AG08396 (cell line): ENCODE measurements at regions not wholly inside any gene's neighbourhood (a gene's known extent, or its start where the extent isn't known, plus 50 kb on each side); places are given as distances from the start of the nearest gene placed in this dataset.

Source experiments
- DNase-seq: peaks from one replicate; pipeline ENCODE4 v3.0.0; 2012; ENCODE audit warnings: low spot score, mixed read lengths

DNA sequence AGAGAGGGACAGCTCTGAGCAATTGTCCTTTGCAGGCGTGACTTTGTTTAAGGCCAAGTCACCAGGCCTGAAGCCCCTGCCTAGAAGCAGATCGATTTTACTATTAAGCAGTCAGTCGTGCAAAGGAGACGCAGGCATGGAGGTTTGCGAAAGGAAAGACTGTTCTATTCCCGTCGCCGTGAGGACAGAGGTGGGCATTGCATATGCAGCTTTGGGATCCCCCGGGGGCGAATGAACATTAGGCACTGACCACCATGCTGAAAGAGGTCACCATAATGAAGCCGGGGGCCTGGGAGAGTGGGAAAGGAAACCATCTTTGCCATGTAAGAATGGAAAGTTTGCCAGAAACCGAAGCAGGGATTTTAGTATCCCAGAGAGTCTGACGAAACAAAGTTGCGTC is 231.6 kb downstream of the BCL11A start:
- no peak for DNase-seq

DNA sequence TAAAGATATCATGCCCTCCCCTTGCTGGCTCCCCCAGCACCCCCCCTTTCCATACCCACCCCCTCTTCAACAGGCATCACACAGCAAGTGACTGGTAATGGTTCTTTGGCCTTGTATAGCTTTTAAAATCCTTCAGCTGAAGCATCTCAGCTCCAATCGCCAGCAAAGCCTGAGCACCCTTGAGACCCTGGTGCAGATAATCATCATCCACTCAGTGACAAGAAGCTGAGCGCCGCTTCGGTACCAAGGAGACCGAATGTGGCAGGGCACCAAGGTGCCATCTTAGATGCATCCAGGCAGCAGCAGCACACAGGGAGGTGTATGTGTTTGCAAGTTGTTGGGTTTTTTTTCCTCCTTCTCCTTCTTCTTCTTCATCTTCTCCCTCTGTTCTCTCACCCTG is 232.7 kb downstream of the BCL11A start:
- no peak for DNase-seq

DNA sequence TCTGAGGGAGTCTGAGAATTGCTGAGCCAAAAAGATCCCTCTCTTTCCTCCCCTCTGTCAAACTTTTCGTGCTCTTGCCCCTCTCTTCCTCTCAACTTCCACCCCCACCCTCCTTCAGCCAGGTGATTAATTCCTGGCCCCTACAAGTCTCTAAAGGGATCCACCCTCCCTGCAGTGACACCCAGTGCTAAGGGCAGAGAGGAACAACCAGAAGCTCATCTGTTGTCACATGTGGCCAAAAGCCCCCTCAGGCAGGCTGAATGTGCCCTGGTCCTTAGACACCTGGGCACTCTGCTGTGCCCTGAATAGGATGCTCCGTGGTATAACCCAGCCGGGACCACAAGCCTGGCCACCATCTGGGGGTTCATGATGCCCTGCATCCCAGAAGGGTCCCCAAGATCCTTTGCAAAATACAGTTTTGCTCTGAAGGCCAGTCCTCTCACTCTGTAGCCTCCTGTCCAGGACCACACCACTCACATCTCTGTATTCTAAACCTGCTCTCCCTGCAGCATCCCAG is 234.4 kb downstream of the BCL11A start:
- no peak for DNase-seq

DNA sequence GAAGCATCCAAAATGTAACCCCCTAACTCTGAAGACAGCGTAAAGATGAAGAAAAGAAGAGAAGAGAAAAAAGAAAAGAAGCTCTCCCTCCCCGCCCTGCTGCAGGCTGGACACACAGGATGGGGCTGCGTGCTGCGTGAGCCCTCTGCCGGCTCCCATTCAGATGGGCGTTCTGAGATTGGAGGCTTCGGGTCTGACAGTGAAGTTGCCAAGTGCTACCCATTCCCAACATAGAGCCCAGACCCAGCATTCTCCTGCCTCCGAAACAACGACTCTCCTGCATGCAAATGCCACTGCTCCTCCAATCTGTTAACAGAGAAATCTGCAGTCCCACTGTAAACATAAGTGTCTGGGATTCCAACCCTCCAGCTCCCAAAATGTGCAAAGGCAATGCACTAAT is 234.9 kb downstream of the BCL11A start:
- DNase-seq = no peak

DNA sequence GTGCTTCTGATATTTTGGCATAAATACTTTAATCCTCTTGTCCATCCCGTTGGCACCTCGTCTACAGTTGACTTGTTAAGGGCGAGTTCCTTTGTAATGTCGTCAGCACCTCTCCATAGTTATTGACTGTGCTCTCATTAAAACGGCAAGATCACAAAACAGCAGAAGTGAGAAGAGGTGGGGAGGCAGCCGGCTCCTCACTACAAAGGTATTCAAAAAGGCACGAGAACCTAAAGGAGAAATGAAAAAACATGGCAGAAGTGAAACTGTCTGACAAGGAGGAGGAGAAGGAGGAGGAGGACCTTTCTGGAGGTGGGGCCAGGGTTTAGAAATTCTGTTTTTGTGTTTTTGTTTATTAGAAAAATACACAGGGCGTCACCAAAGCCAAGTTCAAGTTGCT is 235.6 kb downstream of the BCL11A start:
- DNase-seq = no peak

DNA sequence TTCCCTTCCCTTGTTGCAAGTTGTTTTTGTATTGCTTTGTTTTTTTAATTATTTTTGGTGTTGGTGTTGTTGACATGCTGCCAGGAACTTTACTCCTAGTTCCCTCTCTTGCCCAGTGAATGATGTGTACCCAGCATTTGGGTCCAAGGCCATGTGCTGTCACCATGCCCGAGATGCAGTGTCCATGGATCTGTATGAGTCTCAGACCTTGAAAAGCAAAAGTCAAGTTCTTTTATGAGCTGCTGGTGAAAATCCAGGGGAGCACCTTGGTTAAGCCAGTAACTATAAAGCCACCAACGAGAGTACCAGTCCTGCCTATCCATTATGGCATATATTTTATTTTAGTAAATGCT is 236.4 kb downstream of the BCL11A start:
- DNase-seq = no peak

DNA sequence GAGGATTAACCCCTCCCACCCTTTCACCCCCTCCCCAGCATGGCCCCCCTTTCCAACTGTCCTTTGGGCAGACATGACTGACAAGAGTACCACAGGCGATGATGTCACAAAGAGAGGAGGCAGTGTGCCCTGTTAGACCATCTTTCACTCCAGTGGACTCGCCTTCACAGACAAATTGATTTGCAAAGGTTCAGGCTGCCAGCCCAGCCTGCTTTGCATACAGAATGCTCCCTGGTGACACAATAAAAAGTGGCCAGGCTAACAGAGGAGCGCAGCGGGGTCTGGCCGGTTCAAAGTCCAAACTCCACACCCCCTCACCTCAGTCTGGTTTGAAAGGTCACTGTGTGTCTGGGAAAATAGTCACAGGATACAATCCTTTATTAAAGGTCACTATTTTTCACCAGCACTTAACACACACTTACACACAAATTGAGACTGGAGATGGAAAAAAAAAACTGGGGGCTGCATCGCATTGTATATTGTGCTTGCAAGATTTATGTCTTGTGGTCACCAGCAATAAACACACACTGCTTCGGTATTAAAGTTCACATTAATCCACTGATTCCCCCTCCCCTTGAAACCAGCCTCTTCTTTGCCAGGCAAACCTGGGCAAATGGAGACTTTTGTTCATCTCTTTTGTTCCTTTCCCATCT is 236.9 kb downstream of the BCL11A start:
- no peak for DNase-seq

DNA sequence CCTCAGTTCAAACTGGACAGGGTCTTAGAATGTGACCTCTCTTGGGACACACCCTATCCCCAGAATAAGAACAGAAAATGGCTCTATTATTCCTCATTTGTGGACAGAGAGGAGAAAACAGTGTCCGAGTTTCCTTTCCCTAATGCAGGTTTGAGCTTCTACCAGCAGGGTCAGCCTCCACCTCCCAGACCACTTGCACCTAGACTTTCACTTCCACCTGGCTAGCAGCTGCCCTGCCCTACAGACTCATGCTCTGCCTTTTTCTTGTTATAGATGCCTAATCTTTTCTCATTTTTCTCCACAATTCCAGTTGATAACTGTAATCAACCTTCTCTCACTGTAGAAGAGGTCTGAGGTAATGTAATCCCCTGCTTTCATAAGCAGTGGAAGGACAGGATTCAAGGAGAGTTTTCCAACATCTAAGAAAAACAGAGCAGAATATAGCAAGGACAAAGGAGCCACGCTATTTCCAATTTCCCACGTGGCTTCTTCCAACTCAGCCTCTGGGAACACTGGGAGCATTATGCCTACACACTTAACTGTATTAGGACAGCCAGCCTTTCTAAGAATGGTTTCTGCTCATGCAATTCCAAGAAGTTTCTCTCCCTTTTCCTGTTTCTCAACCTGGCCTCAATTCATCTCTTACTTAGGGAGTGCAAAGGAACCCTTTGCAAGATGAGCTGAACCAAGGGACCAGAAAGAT is 239.8 kb downstream of the BCL11A start:
- DNase-seq = no peak

DNA sequence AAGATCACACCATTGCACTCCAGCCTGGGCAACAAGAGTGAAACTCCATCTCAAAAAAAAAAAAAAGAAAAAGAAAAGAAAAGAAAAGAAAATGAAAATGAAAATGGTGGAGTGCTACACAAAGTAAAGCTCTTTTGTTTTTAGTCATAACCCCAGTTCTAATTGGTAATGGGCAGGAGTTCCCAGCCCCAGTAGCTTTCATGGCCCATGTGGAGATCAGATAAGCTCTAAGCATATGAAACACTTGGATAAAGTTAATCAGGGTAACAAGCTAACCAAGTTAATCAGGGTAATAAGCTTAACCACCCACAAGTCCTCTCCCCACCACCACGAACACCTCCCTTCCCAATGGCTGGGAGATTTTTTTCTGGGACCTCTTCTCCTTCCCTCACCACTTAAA is 240.8 kb downstream of the BCL11A start:
- DNase-seq = no peak

DNA sequence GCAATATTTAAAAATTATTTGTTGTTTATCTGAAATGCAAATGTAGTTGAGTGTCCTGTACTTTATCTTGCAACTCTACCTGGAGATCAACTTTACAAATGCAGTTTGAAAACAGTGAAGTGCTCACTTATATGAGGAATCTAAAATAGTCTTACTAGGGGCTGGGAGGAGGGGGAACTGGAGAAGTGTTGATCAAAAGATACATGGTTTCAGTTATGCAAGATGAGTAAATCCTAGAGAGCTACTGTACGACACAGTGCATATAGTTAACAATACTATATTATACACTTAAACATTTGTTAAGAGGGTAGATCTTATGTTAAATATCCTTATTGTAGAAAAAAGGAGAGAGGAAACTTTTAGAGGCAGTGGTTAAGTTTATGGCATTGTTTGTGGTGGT is 241.9 kb downstream of the BCL11A start:
- no peak for DNase-seq

DNA sequence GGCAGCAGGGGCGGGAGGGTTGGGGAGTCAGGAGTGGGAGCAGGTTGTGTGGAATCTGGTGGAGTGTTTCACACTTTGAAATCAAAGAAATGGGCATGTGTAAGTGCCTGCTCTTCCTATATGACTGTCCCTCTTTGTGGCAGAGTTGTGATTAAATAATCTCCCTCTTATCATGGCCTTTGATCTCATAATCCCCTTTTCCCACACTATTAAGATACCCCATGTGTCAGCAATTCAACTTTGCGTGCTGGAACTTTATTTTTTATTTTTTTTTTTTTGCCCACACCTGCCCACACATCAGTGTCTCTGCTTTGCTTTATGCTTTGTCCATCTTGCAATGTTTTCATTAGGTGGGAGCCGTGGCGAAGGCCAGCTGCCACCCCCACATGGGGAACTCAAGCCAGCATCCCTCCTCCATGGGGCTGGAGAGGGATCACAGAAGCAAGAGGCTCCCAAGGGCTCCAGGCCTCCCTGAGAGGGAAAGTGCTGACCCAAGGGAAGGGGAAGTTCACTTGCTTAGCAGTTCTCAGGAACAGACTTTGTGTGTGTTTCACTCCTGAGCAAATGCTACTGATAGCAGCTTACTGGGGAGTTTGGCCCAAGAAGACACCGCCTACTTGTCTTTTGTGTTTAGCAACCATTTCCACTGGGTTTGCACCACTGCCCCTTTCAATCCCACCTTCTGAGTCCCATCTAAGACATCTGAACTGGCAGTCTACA is 243.4 kb downstream of the BCL11A start:
- DNase-seq = no peak

DNA sequence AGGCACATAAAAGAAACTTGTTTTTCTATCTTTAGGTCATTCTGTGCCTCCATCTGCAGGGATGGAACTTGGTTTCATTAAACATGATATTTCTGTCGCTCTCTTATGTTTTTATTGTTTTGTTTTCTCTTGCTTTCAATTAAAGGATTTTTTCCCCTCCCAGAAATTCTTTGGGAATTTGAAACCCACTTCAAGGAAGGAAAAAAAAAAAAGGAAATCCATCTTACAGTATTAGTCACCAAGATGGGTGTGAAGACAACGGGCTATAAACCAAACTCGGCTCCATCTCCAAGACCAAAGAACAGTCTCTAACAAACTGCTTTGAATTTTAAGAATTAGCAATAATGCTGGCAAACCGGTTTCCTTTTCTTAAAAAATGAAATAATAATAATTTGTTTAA is 244.1 kb downstream of the BCL11A start:
- no peak for DNase-seq

DNA sequence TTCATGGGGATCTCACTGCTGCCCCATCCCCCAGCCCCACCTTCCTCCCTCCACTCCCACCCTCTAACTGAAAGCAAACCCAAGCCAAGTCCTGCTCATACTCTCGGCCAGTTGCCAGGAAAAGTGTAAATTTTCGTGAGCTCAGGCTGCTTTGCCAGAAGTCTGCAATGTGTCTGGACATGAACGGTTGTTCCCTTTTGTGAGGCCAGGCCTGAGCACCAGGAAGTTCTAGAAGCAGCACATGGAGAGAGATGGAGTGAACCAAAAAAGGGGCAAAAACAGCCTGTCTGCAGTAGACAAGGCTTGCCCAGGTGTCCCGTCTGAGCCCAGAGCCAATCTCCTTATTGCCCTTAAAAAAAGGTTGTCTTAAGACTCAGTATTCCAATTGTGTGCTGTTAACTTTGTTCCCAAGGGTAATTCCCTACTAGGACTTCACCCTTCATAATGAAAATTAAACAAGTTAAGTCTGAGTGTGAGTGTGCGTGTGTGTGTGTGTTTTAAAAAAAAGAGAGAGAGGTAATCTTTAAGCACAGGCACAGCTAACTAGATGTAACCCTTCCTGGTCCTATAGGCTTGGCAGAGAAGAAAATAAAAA is 247.1 kb downstream of the BCL11A start:
- DNase-seq = no peak

DNA sequence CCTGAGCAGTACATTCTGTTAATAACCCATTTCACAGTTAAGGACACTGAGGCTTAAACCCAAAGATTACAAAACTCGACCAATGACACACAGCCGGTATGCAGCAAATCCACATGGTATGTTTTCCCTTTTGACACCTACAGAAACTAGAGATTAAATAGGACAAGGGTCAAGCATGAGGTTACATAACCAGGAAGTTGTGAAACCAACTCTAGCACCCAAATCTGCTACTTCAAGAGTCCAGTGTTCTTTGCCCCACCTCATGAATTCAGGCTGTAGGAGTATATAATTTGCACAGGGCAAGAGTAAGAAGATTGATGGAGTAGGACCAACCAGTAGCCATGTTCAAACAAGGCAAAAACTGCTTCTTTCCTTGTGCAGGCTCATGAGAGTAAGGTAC is 249.8 kb downstream of the BCL11A start:
- no peak for DNase-seq

DNA sequence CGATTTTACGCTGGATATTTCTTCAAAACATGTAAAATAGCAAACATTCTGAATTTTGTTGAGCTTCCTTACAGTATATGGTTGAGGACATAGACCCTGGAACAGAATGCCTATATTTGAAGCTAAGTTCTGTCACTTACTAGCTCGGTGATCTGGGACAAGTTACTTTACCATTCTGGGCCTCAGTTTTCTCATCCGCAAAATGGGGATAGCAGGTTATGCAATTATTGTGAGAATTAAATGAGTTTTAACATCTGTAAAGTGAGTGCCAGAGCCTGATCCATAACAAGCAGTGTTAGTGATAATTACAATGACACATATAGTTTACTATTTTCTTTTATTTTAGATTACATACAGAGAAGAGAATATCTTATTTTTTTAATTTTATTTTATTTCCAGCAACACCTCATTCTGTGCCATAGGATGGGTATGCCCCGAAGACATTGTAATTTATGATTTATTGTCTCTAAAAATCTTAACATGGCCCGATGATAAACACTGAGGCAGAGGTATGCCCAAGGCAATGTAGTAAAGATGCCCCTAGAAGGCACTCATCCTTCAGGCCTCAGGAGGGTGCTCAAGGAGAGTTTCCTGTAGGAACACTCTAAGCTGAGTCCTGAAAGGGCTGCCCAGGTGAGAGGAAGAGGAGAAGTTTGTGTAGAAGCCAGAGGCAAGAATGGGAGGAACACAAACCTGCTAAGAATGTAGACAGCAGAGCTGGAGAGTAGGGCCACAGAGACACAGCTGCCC is 250.9 kb downstream of the BCL11A start:
- DNase-seq = no peak

DNA sequence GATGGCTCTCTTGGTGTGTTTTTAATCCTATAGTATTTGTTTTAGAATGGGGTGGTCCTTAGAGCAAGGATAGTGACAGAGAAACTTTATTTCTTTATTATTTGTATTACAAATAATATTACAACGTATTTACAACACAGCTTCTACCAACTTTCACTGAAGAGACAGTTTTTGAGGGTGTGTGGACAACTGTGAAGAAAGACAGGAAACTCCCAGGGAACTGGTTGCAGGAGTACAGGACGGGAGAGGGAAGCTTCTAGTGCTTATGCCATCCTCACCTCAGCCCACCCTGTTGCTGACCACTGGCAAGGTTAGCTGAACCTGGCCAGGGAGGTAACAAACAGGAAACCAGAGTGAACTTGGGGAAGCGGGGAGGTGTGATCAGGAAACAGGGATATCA is 251.7 kb downstream of the BCL11A start:
- no peak for DNase-seq

DNA sequence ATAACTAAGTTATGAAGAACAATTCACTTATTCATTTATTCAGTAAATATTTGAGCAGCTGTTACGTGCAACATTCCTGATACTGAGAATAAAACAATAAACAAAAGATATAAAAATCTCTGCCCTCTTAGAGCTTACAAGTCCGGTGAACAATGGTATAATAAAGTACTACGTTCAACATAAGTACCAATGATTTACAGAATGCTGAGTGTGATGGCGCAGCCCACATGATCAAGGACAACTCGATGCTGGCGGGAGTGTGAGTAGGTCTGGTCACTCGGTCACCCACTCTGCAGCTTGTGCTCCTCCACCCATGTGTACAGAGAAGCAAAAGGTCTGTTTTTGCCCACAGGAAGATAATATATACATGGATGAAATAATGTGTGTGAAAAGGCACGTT is 254.3 kb downstream of the BCL11A start:
- DNase-seq = no peak

DNA sequence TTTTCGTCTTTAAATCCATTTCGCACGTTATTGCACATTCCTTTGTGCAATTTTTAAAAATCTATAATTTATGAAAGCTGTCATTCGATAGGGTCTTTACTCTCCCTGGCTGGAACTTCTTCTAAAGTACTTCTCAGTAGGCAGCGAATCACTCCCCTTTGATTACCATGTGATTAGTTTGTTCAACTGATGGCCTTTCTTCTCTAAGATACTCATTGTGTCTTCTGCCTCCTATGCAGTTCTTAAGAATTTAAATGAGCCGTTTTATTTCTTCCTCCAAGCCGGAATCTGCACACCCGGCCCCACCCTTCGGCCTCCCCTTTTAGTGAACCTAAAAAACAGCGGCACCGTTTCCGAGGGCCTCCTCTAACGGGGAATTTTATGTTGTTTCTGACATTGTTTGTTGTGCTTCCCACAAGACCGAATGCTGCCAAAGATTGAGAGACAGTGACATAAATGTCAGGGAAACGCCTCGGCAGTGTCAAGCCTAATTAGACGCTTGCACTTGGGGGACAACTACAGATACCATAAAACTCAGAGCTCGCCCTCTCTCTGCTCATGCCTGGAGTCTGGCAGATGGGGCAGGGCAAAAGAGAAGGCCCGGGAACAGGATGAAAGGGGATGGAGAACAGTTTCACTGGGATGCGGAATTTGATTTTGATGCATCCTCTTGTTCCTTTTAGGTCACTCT is 255.3 kb downstream of the BCL11A start:
- no peak for DNase-seq

DNA sequence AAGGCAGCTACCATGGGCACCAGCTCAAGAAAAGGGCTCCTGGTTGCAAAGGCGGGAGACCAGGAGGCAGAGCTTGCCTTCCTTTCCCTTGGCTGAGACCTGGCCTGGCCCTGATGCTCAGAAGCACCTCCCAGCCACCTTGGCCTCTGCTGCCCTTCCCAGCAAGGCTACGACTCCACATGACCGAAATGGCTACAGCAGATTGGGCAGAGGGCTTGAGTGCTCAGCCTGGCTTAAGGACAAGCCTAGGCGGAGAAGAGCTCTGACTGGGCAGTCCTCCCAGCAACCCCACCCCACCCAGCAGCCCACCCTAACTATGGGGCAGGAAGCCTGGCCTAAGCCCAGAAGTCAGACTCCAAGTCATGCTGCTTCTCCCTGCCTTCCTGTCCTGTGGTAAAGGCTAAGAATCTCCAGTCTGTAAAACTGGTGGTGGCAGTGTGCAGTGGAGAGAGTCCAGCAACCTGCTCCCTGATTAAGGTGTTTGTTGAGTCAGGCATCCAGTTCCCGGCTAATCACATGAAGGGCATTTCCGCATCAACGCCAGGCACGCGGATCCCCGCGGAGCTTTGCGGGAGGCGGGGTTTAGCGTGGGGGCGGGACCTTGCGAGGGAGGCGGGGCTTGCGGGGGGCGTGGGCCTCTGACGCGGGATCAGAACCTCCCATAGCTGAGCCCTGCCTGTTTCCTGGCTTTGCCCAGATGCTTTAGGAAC is 256.0 kb downstream of the BCL11A start:
- DNase-seq = no peak

DNA sequence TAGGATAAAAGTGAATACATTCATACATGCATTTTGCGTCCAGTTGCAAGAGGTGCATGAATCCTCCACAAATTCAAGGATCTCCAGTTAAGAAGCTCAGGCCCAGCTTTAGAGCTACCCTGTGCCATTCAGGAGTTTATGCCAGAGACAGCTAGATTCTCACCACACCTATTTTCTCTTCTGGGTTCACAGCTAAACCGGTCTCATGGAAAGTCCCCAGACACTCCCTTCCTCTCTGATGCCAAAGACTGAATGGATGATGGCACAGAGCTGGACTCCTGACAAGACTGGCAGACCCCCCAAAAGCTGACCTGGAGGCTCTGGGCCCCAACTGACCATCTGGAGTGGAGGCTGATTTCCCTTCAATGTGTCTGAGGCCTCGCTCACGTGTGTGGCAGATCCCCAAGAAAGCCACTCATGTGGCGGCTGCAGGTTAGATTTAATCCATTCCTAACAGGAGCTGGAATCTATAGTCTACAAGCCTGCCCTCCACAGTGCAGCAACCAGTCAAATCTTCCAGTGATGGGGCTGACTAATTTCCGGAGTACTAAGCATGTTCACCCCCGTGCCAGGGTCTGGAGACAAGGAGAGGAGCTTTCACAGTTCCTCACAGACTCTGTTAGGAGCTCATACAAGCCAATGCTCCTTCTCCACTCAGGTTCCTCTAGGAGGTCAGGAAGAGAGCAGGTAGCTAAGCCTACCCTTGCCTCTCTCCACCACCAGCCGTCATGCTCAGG is 257.1 kb downstream of the BCL11A start:
- no peak for DNase-seq
